H9 (cell line): ENCODE measurements at regions not wholly inside any gene's neighbourhood (a gene's known extent, or its start where the extent isn't known, plus 50 kb on each side); places are given as distances from the start of the nearest gene placed in this dataset.

ENCODE experiments used
- DNase-seq: peaks from one replicate; pipeline ENCODE4 v3.0.0-alpha.2; 2017
- H2AFZ ChIP-seq: one replicate; pipeline ENCODE4 v1.6.1; 2013; ENCODE audit warnings: mild to moderate bottlenecking, low read length, control low read depth, moderate library complexity
- H2AK5ac ChIP-seq: 2 replicates; pipeline ENCODE4 v1.6.1; 2013; ENCODE audit warnings: low read length, control low read depth, mixed read lengths; ENCODE audit not compliant: insufficient read length
- H2BK120ac ChIP-seq: one replicate; pipeline ENCODE4 v1.6.1; 2013; ENCODE audit warnings: low read depth, mild to moderate bottlenecking, low read length, control low read depth, inconsistent platforms; ENCODE audit not compliant: poor library complexity, severe bottlenecking
- H2BK12ac ChIP-seq: 2 replicates; pipeline ENCODE4 v1.6.1; 2013; ENCODE audit warnings: low read length, control low read depth, mixed read lengths, low read depth; ENCODE audit not compliant: insufficient read length
- H2BK15ac ChIP-seq: 2 replicates; pipeline ENCODE4 v1.6.1; 2013; ENCODE audit warnings: low read depth, low read length, control low read depth
- H2BK20ac ChIP-seq: one replicate; pipeline ENCODE4 v1.6.1; 2013; ENCODE audit warnings: low read depth, mild to moderate bottlenecking, low read length, control low read depth, inconsistent platforms; ENCODE audit not compliant: poor library complexity, severe bottlenecking
- H2BK5ac ChIP-seq: 2 replicates; pipeline ENCODE4 v1.6.1; 2013; ENCODE audit warnings: low read length, control low read depth, mixed read lengths; ENCODE audit not compliant: insufficient read length
- H3K14ac ChIP-seq: 2 replicates; pipeline ENCODE4 v1.6.1; 2013; ENCODE audit warnings: low read length, control low read depth; ENCODE audit not compliant: insufficient read depth
- H3K18ac ChIP-seq: 2 replicates; pipeline ENCODE4 v1.6.1; 2013; ENCODE audit warnings: low read depth, mild to moderate bottlenecking, mixed read lengths, low read length, control low read depth; ENCODE audit not compliant: insufficient read length
- H3K23ac ChIP-seq: 2 replicates; pipeline ENCODE4 v1.6.1; 2013; ENCODE audit warnings: low read length, control low read depth, mixed read lengths, low read depth; ENCODE audit not compliant: insufficient read length
- H3K23me2 ChIP-seq: 2 replicates; pipeline ENCODE4 v1.6.1; 2013; ENCODE audit warnings: low read depth, mild to moderate bottlenecking, mixed read lengths, low read length, control low read depth; ENCODE audit not compliant: insufficient read length, poor library complexity, severe bottlenecking
- H3K27ac ChIP-seq: 2 replicates; pipeline ENCODE4 v1.5.1; 2013; ENCODE audit warnings: low read length, control low read depth, mixed read lengths, low read depth; ENCODE audit not compliant: insufficient read length
- H3K27me3 ChIP-seq: 2 replicates; pipeline ENCODE4 v1.6.1; 2013; ENCODE audit warnings: low read length, control low read depth, inconsistent platforms; ENCODE audit not compliant: insufficient read depth
- H3K4ac ChIP-seq: 2 replicates; pipeline ENCODE4 v1.6.1; 2013; ENCODE audit warnings: low read depth, mild to moderate bottlenecking, control low read depth, inconsistent platforms, low read length, moderate library complexity
- H3K4me1 ChIP-seq: 2 replicates; pipeline ENCODE4 v1.6.1; 2013; ENCODE audit warnings: low read length, control low read depth, inconsistent platforms; ENCODE audit not compliant: insufficient read depth
- H3K4me2 ChIP-seq: 2 replicates; pipeline ENCODE4 v1.6.1; 2013; ENCODE audit warnings: low read length, control low read depth, mixed read lengths; ENCODE audit not compliant: insufficient read length, insufficient read depth
- H3K56ac ChIP-seq: 2 replicates; pipeline ENCODE4 v1.6.1; 2013; ENCODE audit warnings: low read depth, mild to moderate bottlenecking, mixed read lengths, low read length, control low read depth; ENCODE audit not compliant: insufficient read length
- H3K79me1 ChIP-seq: 2 replicates; pipeline ENCODE4 v1.6.1; 2013; ENCODE audit warnings: low read depth, mild to moderate bottlenecking, moderate library complexity, low read length, control low read depth, inconsistent platforms; ENCODE audit not compliant: insufficient read depth, poor library complexity, severe bottlenecking
- H3K79me2 ChIP-seq: 2 replicates; pipeline ENCODE4 v1.6.1; 2013; ENCODE audit warnings: low read length, control low read depth, inconsistent platforms; ENCODE audit not compliant: insufficient read depth
- H3K9ac ChIP-seq: 2 replicates; pipeline ENCODE4 v1.6.1; 2013; ENCODE audit warnings: low read length, control low read depth, mixed read lengths; ENCODE audit not compliant: insufficient read length; ENCODE audit errors: extremely low read depth
- H3K9me3 ChIP-seq: one replicate; pipeline ENCODE4 v1.6.1; 2013; ENCODE audit warnings: low read depth, low read length, inconsistent platforms; ENCODE audit not compliant: control insufficient read depth
- H3T11ph ChIP-seq: one replicate; pipeline ENCODE4 v1.6.1; 2013; ENCODE audit warnings: mild to moderate bottlenecking, low read length, control low read depth, inconsistent platforms
- H4K20me1 ChIP-seq: one replicate; pipeline ENCODE4 v1.6.1; 2013; ENCODE audit not compliant: control insufficient read depth, insufficient read length, insufficient read depth
- H4K5ac ChIP-seq: 2 replicates; pipeline ENCODE4 v1.6.1; 2013; ENCODE audit warnings: low read depth, mild to moderate bottlenecking, mixed read lengths, low read length, control low read depth; ENCODE audit not compliant: insufficient read length
- H4K8ac ChIP-seq: replicated peaks from 2 replicates; pipeline ENCODE4 v1.6.1; 2013; ENCODE audit warnings: low read length, control low read depth, mixed read lengths, low read depth; ENCODE audit not compliant: insufficient read length
- H4K91ac ChIP-seq: 2 replicates; pipeline ENCODE4 v1.6.1; 2013; ENCODE audit warnings: low read depth, mild to moderate bottlenecking, moderate library complexity, mixed read lengths, low read length, control low read depth; ENCODE audit not compliant: insufficient read length
- H3K27ac Mint-ChIP-seq, 3 experiments: 2 replicates in 2 of 3; 3 replicates in 1 of 3; pipeline ENCODE4 v1.8.0; 2020 to 2021; ENCODE audit warnings: mixed read lengths in 3 of 3, mild to moderate bottlenecking in 1 of 3, moderate library complexity in 1 of 3
- H3K27me3 Mint-ChIP-seq: 2 replicates; pipeline ENCODE4 v1.8.0; 2021; ENCODE audit warnings: low read depth, mild to moderate bottlenecking, moderate library complexity, mixed read lengths
- H3K36me3 Mint-ChIP-seq, 3 experiments: 2 replicates in 2 of 3; 3 replicates in 1 of 3; pipeline ENCODE4 v1.8.0; 2020 to 2021; ENCODE audit warnings: low read depth in 3 of 3, mixed read lengths in 3 of 3; ENCODE audit not compliant: insufficient read depth in 1 of 3
- H3K4me1 Mint-ChIP-seq, 2 experiments: 2 replicates each; pipeline ENCODE4 v1.8.0; 2020; ENCODE audit warnings: mixed read lengths in 2 of 2
- H3K4me3 Mint-ChIP-seq, 2 experiments: 2 replicates in 1 of 2; 3 replicates in 1 of 2; pipeline ENCODE4 v1.8.0; 2020 to 2021; ENCODE audit warnings: mild to moderate bottlenecking in 2 of 2, mixed read lengths in 2 of 2, moderate library complexity in 1 of 2
- H3K9me3 Mint-ChIP-seq, 2 experiments: 2 replicates in 1 of 2; 3 replicates in 1 of 2; pipeline ENCODE4 v1.8.0; 2020; ENCODE audit warnings: mild to moderate bottlenecking in 2 of 2, mixed read lengths in 2 of 2, moderate library complexity in 1 of 2
- WGBS: extraction: QIAGEN DNeasy Blood & Tissue Kit; methylation state at CpG from one replicate; pipeline ENCODE4 v1.1.7; 2013; ENCODE audit warnings: missing lambda C conversion rate, low lambda C conversion rate, mixed read lengths; ENCODE audit not compliant: insufficient read length; ENCODE audit errors: extremely low coverage; 5-methylcytosine and 5-hydroxymethylcytosine counted together
- TF ChIP-seq, protein P1 (sequence below): fragments of 200-600 bp; sonication (generic); conservative IDR thresholded peaks from 3 replicates; pipeline ENCODE4 v1.8.0; 2021; ENCODE audit warnings: antibody characterized with exemption, mild to moderate bottlenecking

DNA sequence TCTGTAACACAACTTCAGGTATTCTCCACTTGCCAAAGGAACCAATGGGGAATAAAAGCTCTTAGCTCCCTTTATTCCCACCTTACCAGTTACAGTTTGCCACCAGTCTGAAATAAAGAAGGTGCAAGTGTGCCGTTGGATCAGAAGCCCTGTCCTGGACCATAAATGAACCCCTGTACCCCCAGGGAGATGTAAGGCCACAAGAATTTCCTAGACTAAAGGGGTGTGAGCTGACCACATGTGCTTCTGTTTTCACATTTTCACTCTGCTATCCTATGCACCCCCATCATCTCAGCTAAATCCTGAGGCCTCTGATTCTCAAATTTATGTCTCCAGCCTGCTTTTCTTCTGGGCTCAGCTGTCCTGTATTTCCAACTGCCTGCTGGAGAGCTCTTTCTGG lies 221.2 kb downstream of the SPRY1 start:
- no peaks in the 10 kb centered on the region for H3K9me3 ChIP-seq
- H3K36me3 Mint-ChIP-seq = no peaks in the 10 kb centered on the region

More for the DNA sequence above, 221.2 kb downstream of the SPRY1 start:
- Histone ChIP-seq H3K14ac (no peak overlapping the region), H3K4me1 (no peaks in the 10 kb centered on the region), H3K79me1 (no peaks in the 10 kb centered on the region), H3K4ac (no peak overlapping the region), H4K91ac (no peak overlapping the region), H3K9ac (no peak overlapping the region), H3K27me3 (no peaks in the 10 kb centered on the region), H2AK5ac (no peak overlapping the region), H3K23me2 (no peaks in the 10 kb centered on the region), H2BK5ac (no peak overlapping the region), H4K5ac (no peak overlapping the region), H3K18ac (no peak overlapping the region), H4K20me1 (no peaks in the 10 kb centered on the region), H2AFZ (no peak overlapping the region), H3T11ph (no peak overlapping the region), H2BK15ac (no peak overlapping the region), H4K8ac (no peak overlapping the region), H2BK12ac (no peak overlapping the region), H3K27ac (no peak overlapping the region), H3K79me2 (no peaks in the 10 kb centered on the region), H3K23ac (no peak overlapping the region), H2BK20ac (no peak overlapping the region), H3K4me2 (no peak overlapping the region), H2BK120ac (no peak overlapping the region), H3K56ac (no peak overlapping the region)
- no CpG with 5 or more reads among the region's 1 CpG for WGBS
- DNase-seq = no peak
- Mint-ChIP-seq H3K27ac (no peak overlapping the region; a peak in 1 of 7 replicates), H3K9me3 (no peaks in the 10 kb centered on the region), H3K4me3 (no peak overlapping the region), H3K4me1 (peaks cover 22 to 26% of the 10 kb centered on the region in 2 experiments), H3K27me3 (no peaks in the 10 kb centered on the region; the same call in 1 of the 2 replicates)
- TF ChIP-seq, protein P1, sequence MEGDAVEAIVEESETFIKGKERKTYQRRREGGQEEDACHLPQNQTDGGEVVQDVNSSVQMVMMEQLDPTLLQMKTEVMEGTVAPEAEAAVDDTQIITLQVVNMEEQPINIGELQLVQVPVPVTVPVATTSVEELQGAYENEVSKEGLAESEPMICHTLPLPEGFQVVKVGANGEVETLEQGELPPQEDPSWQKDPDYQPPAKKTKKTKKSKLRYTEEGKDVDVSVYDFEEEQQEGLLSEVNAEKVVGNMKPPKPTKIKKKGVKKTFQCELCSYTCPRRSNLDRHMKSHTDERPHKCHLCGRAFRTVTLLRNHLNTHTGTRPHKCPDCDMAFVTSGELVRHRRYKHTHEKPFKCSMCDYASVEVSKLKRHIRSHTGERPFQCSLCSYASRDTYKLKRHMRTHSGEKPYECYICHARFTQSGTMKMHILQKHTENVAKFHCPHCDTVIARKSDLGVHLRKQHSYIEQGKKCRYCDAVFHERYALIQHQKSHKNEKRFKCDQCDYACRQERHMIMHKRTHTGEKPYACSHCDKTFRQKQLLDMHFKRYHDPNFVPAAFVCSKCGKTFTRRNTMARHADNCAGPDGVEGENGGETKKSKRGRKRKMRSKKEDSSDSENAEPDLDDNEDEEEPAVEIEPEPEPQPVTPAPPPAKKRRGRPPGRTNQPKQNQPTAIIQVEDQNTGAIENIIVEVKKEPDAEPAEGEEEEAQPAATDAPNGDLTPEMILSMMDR = no peak
